ENCODE measurements at regions not wholly inside any gene's neighbourhood (a gene's known extent, or its start where the extent isn't known, plus 50 kb on each side); places are given as distances from the start of the nearest gene placed in this dataset.

DNA sequence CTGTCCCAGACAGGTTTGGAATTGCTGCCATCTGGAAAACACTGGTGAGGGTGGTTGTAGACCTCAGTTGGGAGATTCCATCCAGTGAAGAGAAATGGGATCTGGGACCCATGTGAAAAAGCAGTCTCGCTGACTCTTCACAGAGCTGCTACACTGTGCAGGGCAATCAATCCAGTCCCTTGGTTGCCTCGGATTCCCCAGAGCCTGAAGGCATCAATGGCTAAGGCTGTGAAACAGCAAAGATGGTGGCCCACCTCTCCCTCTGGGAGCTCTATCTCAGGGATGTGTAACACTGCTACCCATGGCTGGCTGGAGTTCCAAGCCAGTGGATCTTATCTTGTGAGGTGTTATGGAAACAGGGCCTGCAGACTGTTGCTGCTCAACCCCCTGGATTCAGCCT is 256.1 kb downstream of the TMEM38B start:
- TF ChIP-seq, protein P1, sequence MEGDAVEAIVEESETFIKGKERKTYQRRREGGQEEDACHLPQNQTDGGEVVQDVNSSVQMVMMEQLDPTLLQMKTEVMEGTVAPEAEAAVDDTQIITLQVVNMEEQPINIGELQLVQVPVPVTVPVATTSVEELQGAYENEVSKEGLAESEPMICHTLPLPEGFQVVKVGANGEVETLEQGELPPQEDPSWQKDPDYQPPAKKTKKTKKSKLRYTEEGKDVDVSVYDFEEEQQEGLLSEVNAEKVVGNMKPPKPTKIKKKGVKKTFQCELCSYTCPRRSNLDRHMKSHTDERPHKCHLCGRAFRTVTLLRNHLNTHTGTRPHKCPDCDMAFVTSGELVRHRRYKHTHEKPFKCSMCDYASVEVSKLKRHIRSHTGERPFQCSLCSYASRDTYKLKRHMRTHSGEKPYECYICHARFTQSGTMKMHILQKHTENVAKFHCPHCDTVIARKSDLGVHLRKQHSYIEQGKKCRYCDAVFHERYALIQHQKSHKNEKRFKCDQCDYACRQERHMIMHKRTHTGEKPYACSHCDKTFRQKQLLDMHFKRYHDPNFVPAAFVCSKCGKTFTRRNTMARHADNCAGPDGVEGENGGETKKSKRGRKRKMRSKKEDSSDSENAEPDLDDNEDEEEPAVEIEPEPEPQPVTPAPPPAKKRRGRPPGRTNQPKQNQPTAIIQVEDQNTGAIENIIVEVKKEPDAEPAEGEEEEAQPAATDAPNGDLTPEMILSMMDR (conservative IDR thresholded peaks at IDR 0.05; ENCODE audit: low read depth, low read length): no peak
- DNase-seq (ENCODE audit: low read depth): no peak
- no peak overlapping the region for H3K4me3 ChIP-seq (ENCODE audit: low read depth, low read length)

DNA sequence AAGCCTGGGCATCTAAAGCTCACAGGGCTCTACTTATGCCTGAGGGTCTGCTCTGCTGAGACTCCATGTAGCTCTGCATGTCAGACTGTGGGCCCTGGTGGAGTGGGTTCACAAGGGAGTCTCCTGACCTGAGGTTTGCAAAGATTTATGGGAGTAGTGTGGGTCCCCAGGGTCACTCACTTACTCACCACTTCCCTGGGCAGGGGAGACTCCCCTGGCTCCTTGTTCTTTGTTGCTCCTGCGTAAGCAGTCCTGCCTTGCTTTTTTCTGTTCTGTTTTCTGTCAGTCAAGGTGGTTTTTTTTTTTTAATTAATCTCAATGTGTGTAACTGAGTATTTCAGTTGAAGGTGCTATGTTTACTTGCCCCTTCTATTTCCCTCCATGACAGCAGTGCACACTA is 256.6 kb downstream of the TMEM38B start:
- TF ChIP-seq, protein P1 (conservative IDR thresholded peaks at IDR 0.05; ENCODE audit: low read depth, low read length): no peak
- no peak overlapping the region for H3K4me3 ChIP-seq (ENCODE audit: low read depth, low read length)
- no peak for DNase-seq (ENCODE audit: low read depth)

DNA sequence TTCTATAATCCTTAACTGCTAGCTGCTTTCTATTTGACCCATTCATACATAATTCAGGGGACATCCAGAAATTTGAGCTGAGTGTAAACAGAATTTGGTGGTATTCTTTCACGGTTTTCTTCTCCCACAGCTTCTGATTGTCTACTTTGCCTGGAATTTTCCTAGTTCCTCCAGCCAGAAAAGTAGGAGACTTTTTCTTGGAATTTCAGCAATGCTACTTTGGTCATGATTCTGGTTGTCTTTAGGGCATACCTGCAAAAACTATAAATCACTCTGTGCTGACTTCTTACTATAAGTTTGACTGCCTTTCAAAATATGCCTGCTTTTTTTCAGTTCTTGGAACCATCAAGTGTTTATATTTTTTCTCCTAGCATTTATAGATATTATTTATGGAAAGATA is 260.2 kb downstream of the TMEM38B start:
- TF ChIP-seq, protein P1 (conservative IDR thresholded peaks at IDR 0.05; ENCODE audit: low read depth, low read length): no peak
- H3K4me3 ChIP-seq (ENCODE audit: low read depth, low read length): no peak overlapping the region
- DNase-seq (ENCODE audit: low read depth): no peak

DNA sequence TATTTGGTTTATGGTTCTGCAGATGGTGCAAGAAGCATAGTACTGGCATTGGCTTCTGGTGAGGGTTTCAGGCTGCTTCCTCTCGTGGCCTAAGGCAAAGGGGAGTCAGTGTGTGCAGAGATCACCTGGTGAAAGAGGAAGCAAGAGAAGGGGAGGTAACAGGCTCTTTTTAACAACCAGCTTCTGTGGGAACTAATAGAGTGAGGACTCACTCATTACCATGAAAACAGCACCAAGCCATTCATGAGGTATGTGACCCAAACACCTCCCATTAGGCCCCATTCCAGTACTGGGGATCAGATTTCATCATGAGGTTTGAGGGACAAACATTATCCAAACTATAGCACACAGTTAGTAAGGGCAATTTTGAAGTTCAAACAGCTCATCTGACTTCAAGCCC is 263.5 kb downstream of the TMEM38B start:
- no peak for DNase-seq (ENCODE audit: low read depth)
- no peak overlapping the region for H3K4me3 ChIP-seq (ENCODE audit: low read depth, low read length)
- TF ChIP-seq, protein P1 (conservative IDR thresholded peaks at IDR 0.05; ENCODE audit: low read depth, low read length): no peak

DNA sequence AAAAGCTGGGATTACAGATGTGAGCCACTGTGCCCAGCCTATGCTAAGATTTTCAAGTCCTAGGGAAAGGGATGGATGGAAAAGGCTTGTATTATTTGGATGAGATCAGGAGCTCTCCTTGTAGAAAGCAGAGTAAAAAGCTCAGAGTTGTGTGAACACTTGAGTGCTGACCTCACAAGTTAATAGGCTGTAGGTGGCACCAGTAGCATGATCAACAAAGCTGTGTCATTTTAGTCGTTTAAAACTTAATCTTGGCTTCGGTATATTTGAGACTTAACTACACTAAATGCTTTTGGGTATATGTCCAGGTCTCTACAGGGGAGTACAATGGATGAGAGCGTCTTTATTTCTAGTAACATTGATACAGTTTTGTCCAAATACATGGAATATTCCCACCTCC is 264.2 kb downstream of the TMEM38B start:
- DNase-seq (ENCODE audit: low read depth): no peak
- no peak overlapping the region for H3K4me3 ChIP-seq (ENCODE audit: low read depth, low read length)
- TF ChIP-seq, protein P1 (conservative IDR thresholded peaks at IDR 0.05; ENCODE audit: low read depth, low read length): no peak

DNA sequence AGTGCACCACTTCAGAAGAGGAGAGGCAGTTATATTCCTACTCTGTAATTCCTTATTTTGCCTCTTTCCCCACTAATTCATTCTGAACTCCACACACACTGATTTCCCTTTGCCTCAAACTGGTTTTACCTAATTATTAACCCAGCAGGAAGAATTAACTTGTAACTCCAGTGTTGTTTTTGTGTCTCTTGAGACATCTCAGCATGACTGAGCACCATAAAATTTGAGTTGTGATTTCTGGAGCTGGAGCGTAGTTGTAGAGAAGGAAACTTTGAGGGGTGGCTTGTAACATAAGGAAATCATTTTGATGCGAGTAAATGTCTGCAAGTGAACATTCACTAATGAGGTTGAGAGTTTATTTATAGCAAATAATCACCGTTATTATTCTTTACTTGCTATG is 265.2 kb downstream of the TMEM38B start:
- no peak for DNase-seq (ENCODE audit: low read depth)
- no peak overlapping the region for H3K4me3 ChIP-seq (ENCODE audit: low read depth, low read length)
- TF ChIP-seq, protein P1 (conservative IDR thresholded peaks at IDR 0.05; ENCODE audit: low read depth, low read length): no peak

DNA sequence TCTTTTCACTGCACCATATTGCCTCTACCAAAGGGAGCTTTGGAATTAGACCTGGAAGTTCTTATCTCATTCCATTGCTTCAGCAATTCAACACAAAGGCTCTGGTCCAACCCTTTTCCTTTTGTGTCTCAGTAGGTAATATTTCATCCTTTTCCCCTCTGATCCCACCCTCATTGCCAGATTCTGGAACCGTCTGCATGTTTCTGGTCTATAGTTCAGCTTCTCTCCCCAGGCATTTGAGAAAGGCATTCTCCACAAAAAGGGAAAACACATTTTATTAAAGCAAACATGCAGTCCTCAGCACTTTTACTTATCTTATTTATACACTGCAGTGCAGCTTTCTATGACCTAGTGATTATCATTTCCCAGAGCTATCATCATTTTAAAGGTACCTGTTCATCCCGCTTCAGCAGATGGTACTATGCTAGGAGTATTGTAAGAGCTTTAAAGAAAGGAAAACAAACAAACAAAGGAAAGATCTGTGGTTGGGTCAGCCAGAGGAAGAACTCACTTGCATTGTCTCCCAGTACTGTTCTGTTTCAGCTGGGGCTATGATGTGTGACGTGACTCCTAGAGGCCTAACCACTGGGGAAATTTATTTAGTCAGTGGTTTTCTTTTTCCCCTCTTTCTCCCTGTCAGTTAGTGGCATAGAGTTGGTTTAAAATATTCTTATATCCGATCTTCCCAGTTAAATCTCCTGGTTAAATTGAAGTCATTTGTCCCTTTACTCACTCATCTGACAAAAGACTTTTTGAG is 269.2 kb downstream of the TMEM38B start:
- no peak overlapping the region for H3K4me3 ChIP-seq (ENCODE audit: low read depth, low read length)
- TF ChIP-seq, protein P1 (conservative IDR thresholded peaks at IDR 0.05; ENCODE audit: low read depth, low read length): no peak
- DNase-seq (ENCODE audit: low read depth): no peak
